ENCODE measurements at regions not wholly inside any gene's neighbourhood (a gene's known extent, or its start where the extent isn't known, plus 50 kb on each side); places are given as distances from the start of the nearest gene placed in this dataset.

DNA sequence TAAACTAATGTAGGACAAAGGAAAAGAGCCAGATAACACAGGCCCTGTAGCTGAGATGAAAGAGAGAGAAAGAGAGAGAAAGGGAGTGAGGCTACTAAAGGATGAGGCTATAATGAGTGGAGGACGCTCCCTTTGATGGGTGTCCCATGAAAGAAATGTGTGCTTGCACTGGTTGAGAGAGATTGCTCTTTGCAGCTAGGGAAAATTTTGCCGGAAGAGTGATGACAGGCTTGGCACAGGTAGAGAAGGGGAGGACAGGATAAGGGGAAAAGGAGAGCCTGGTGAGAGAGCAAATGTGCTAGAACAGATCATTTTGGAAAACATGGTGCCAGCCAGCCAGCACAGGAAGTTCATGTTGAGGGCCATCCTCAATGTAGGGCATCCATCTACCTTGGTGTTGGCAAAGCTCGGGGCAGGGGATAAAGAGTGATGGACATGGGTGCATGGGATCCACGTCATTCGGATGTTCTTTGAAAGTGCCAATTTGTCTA, 248.6 kb downstream of the BTG1 start:
- H4K20me1 ChIP-seq (ENCODE audit: insufficient read depth, poor library complexity, severe bottlenecking), result no peaks in the 10 kb centered on the region
- TF ChIP-seq EZH2phosphoT487 (IDR thresholded peaks at IDR 0.05; ENCODE audit: low read depth, severe bottlenecking, unreplicated experiment) (no peak), CTCF (IDR thresholded peaks at IDR 0.05; ENCODE audit: poor library complexity) (no peak), EZH2 (IDR thresholded peaks at IDR 0.05; ENCODE audit: borderline replicate concordance) (no peak)
- no peak overlapping the region for H3K4me3 ChIP-seq
- no peak for DNase-seq (ENCODE audit: low spot score)
- WGBS (ENCODE audit: low lambda C conversion rate, missing lambda C conversion rate), result over 99% methylated on average over 5 of the region's 5 CpGs
- H3K27ac ChIP-seq, result no peak overlapping the region
- no peak overlapping the region for H3K4me2 ChIP-seq
- H3K4me1 ChIP-seq (ENCODE audit: insufficient read depth), result peaks cover 4% of the 10 kb centered on the region
- H3K36me3 ChIP-seq (replicated peaks; ENCODE audit: insufficient read depth, low read depth), result no peaks in the 10 kb centered on the region
- H3K27me3 ChIP-seq, result no peaks in the 10 kb centered on the region
- H3K9me2 ChIP-seq (replicated peaks; ENCODE audit: insufficient read depth), result no peaks in the 10 kb centered on the region
- H3K9me3 ChIP-seq (ENCODE audit: low read depth), result no peaks in the 10 kb centered on the region
- no peak overlapping the region for H2AFZ ChIP-seq
- H3K79me2 ChIP-seq, result no peaks in the 10 kb centered on the region

GRCh38 chr12:91896286-91897024, 249.2 kb downstream of the BTG1 start:
- no peak for DNase-seq (ENCODE audit: low spot score)
- Histone ChIP-seq H4K20me1 (ENCODE audit: insufficient read depth, poor library complexity, severe bottlenecking) (no peaks in the 10 kb centered on the region), H2AFZ (no peak overlapping the region), H3K9me3 (ENCODE audit: low read depth) (no peaks in the 10 kb centered on the region), H3K36me3 (replicated peaks; ENCODE audit: insufficient read depth, low read depth) (no peaks in the 10 kb centered on the region), H3K4me1 (ENCODE audit: insufficient read depth) (peaks cover 4% of the 10 kb centered on the region), H3K27ac (no peak overlapping the region), H3K79me2 (no peaks in the 10 kb centered on the region), H3K9me2 (replicated peaks; ENCODE audit: insufficient read depth) (no peaks in the 10 kb centered on the region), H3K27me3 (no peaks in the 10 kb centered on the region), H3K4me3 (no peak overlapping the region), H3K4me2 (no peak overlapping the region)
- WGBS (ENCODE audit: low lambda C conversion rate, missing lambda C conversion rate), result 59% methylated on average over 5 of the region's 5 CpGs
- TF ChIP-seq CTCF (IDR thresholded peaks at IDR 0.05; ENCODE audit: poor library complexity), result no peak
- no peak for TF ChIP-seq EZH2 (IDR thresholded peaks at IDR 0.05; ENCODE audit: borderline replicate concordance)
- TF ChIP-seq EZH2phosphoT487 (IDR thresholded peaks at IDR 0.05; ENCODE audit: low read depth, severe bottlenecking, unreplicated experiment), result no peak

DNA sequence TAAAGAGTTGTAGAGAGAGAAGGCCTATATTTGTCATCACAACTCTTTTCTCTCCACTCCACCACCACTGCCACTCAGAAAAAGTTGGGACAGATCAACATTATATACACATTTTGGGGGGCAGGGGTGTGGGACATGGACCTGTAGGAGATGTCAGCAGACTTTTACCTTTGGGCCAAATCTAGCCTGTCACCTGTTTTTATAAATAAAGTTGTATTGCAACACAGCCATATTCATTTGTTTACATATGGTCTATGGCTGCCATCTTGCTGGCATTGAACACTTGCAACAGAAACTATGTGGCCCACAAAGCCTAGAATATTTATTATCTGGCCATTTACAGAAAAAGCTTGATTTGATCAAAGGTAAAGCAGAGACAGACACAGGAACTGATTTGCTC, 250.7 kb downstream of the BTG1 start:
- no peaks in the 10 kb centered on the region for H3K27me3 ChIP-seq

More for the DNA sequence above, 250.7 kb downstream of the BTG1 start:
- Histone ChIP-seq H3K27ac (no peak overlapping the region), H3K79me2 (no peaks in the 10 kb centered on the region), H4K20me1 (ENCODE audit: insufficient read depth, poor library complexity, severe bottlenecking) (no peaks in the 10 kb centered on the region), H2AFZ (no peak overlapping the region), H3K36me3 (replicated peaks; ENCODE audit: insufficient read depth, low read depth) (no peaks in the 10 kb centered on the region), H3K9me3 (ENCODE audit: low read depth) (no peaks in the 10 kb centered on the region), H3K4me3 (no peak overlapping the region), H3K4me1 (ENCODE audit: insufficient read depth) (peaks cover 8% of the 10 kb centered on the region), H3K4me2 (no peak overlapping the region), H3K9me2 (replicated peaks; ENCODE audit: insufficient read depth) (no peaks in the 10 kb centered on the region)
- DNase-seq (ENCODE audit: low spot score), result no peak
- no peak for TF ChIP-seq CTCF (IDR thresholded peaks at IDR 0.05; ENCODE audit: poor library complexity)
- TF ChIP-seq EZH2phosphoT487 (IDR thresholded peaks at IDR 0.05; ENCODE audit: low read depth, severe bottlenecking, unreplicated experiment), result no peak
- TF ChIP-seq EZH2 (IDR thresholded peaks at IDR 0.05; ENCODE audit: borderline replicate concordance), result no peak

Data from hepatocyte (in vitro differentiated cells).